Small intestine (tissue), 7 donors: ENCODE measurements at regions not wholly inside any gene's neighbourhood (a gene's known extent, or its start where the extent isn't known, plus 50 kb on each side); places are given as distances from the start of the nearest gene placed in this dataset.

ENCODE experiments used
- DNase-seq, 2 donors: peaks; one replicate each; pipeline versions ENCODE4 v3.0.0 to v3.0.0-alpha.2; 2013
- FAIRE-seq: peaks from 2 replicates; lab custom pipeline; 2012; peaks lifted over from hg19 to GRCh38; lab: Jason Lieb, UNC
- H3K27ac ChIP-seq, 3 donors: one replicate each; pipeline ENCODE4 v1.5.1; 2013; ENCODE audit warnings: low read length in 2 of 3, mild to moderate bottlenecking in 2 of 3, control low read depth in 1 of 3, inconsistent platforms in 1 of 3, low read depth in 1 of 3, moderate library complexity in 1 of 3
- H3K27me3 ChIP-seq, 3 donors: one replicate each; pipeline ENCODE4 v1.6.1; 2013; ENCODE audit warnings: low read length in 3 of 3, inconsistent platforms in 1 of 3; ENCODE audit not compliant: control insufficient read depth in 3 of 3, insufficient read depth in 3 of 3
- H3K36me3 ChIP-seq, 3 donors: one replicate each; pipeline ENCODE4 v1.6.1; 2013; ENCODE audit warnings: low read length in 3 of 3, inconsistent platforms in 1 of 3, low read depth in 1 of 3, mild to moderate bottlenecking in 1 of 3, moderate library complexity in 1 of 3; ENCODE audit not compliant: control insufficient read depth in 3 of 3, insufficient read depth in 2 of 3
- H3K4me1 ChIP-seq, 3 donors: one replicate each; pipeline ENCODE4 v1.6.1; 2013; ENCODE audit warnings: low read length in 2 of 3, inconsistent platforms in 1 of 3, low read depth in 1 of 3, mild to moderate bottlenecking in 1 of 3, moderate library complexity in 1 of 3; ENCODE audit not compliant: control insufficient read depth in 3 of 3, insufficient read depth in 2 of 3
- H3K4me3 ChIP-seq, 3 donors: one replicate each; pipeline ENCODE4 v1.5.1; 2013; ENCODE audit warnings: low read length in 3 of 3, control low read depth in 1 of 3, inconsistent platforms in 1 of 3, low read depth in 1 of 3, mild to moderate bottlenecking in 1 of 3, moderate library complexity in 1 of 3
- H3K9me3 ChIP-seq, 2 donors: one replicate each; pipeline ENCODE4 v1.6.1; 2013; ENCODE audit warnings: low read depth in 1 of 2, low read length in 1 of 2; ENCODE audit not compliant: control insufficient read depth in 2 of 2, insufficient read depth in 1 of 2
- WGBS, 3 donors: extraction: QIAGEN DNeasy Blood & Tissue Kit; methylation state at CpG; one replicate each; pipeline ENCODE4 v1.1.7; 2013; 5-methylcytosine and 5-hydroxymethylcytosine counted together
- donor health status: healthy with polysubstance abuse.
- donor health status: control.
- donor health status: control.
- donor health status: Bipolar disorder and iron deficiency.
- donor health status: healthy.

GRCh38 chr10:3853016-3853415, 68.0 kb upstream of the KLF6 start:
- Histone ChIP-seq H3K4me1 (peaks cover 9 to 31% (median 18%) of the 10 kb centered on the region in 3 donors), H3K27ac (peak overlapping the region; percentile 88 to 95 (median 89)), H3K4me3 (no peak overlapping the region), H3K27me3 (no peaks in the 10 kb centered on the region), H3K36me3 (no peaks in the 10 kb centered on the region), H3K9me3 (peaks cover 0 to 4% of the 10 kb centered on the region in 2 donors)
- WGBS, 3 donors: 81 to 84% (median 82%) methylated on average over 10 of the region's 10 CpGs
- FAIRE-seq (no peak), DNase-seq (no peak)

GRCh38 chr10:3852147-3852904, 67.3 kb upstream of the KLF6 start:
- Histone ChIP-seq H3K9me3 (peaks cover 0 to 4% of the 10 kb centered on the region in 2 donors), H3K36me3 (no peaks in the 10 kb centered on the region), H3K4me1 (peaks cover 9 to 31% (median 18%) of the 10 kb centered on the region in 3 donors), H3K27me3 (no peaks in the 10 kb centered on the region), H3K4me3 (no peak overlapping the region), H3K27ac (peak overlapping the region; percentile 88 to 95 (median 89))
- peak; percentile 95 to 99 for DNase-seq
- 3 to 27% (median 9%) methylated on average over 10 of the region's 10 CpGs for WGBS, 3 donors
- peak; percentile 94 for FAIRE-seq

DNA sequence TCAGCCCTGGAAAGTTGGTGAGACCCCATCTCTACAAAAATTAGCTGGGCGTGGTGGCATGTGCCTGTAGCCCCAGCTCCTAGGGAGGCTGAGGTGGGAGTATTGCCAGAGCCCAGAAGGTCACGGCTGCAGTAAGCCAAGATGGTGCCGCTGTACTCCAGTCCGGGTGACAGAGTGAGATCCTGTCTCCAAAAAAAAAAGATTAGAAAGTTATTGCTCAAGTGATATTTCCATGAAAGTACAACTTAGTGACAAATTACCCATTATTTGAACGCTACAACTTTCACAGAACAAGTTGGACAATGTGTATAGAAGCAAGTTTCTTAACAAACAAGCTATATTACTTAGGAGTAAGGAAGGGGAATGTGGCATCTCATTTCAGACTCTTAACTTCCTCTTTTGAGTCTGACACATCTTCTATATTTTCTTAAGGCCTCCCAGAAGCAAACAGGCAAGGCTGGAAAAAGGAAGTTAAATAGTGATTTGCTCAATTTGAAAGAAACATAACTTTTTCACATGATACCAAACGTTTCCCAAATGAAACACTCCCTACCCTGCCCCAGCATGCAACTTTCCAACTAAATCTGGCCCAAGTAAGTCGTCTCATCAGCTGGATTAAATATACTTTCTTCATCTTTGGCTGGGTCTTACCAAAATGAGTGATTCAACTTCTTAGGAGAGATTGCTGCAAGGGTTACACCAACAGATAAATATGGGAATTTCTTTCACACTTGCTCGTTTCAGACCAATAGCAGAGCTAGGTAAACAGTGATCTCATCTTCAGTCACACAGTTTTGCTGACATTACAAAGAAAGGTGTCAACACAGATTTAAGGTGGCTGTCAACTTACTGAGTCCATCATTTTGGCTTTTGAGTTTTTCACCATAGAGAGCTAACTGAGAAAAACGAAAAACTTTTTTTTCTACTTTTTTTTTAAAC, 66.3 kb upstream of the KLF6 start:
- FAIRE-seq (no peak), DNase-seq (peak; percentile 69 to 74)
- WGBS, 3 donors: 56 to 61% (median 59%) methylated on average over 9 of the region's 9 CpGs
- H3K27ac ChIP-seq: peak overlapping the region; percentile 84 to 88 (median 87)
- H3K4me1 ChIP-seq: peaks cover 9 to 31% (median 18%) of the 10 kb centered on the region in 3 donors
- H3K27me3 ChIP-seq: no peaks in the 10 kb centered on the region
- H3K36me3 ChIP-seq: no peaks in the 10 kb centered on the region
- H3K4me3 ChIP-seq: no peak overlapping the region
- H3K9me3 ChIP-seq: peaks cover 0 to 4% of the 10 kb centered on the region in 2 donors

- Histone ChIP-seq H3K27ac (no peak overlapping the region), H3K9me3 (peaks cover 0 to 4% of the 10 kb centered on the region in 2 donors), H3K4me3 (no peak overlapping the region), H3K4me1 (peaks cover 9 to 31% (median 18%) of the 10 kb centered on the region in 3 donors), H3K27me3 (no peaks in the 10 kb centered on the region), H3K36me3 (no peaks in the 10 kb centered on the region)
- FAIRE-seq (no peak), DNase-seq (no peak)
- 88 to 97% (median 93%) methylated on average over 4 of the region's 4 CpGs for WGBS, 3 donors
Measured at GRCh38 chr10:3848775-3849635, 64.0 kb upstream of the KLF6 start.

GRCh38 chr10:3848005-3848774, 63.2 kb upstream of the KLF6 start:
- Histone ChIP-seq H3K27me3 (no peaks in the 10 kb centered on the region), H3K4me1 (peaks cover 8 to 23% (median 14%) of the 10 kb centered on the region in 3 donors), H3K4me3 (no peak overlapping the region), H3K9me3 (peaks cover 0 to 4% of the 10 kb centered on the region in 2 donors), H3K27ac (no peak overlapping the region), H3K36me3 (no peaks in the 10 kb centered on the region)
- DNase-seq (no peak), FAIRE-seq (no peak)
- 76 to 94% (median 84%) methylated on average over 6 of the region's 6 CpGs for WGBS, 3 donors

DNA sequence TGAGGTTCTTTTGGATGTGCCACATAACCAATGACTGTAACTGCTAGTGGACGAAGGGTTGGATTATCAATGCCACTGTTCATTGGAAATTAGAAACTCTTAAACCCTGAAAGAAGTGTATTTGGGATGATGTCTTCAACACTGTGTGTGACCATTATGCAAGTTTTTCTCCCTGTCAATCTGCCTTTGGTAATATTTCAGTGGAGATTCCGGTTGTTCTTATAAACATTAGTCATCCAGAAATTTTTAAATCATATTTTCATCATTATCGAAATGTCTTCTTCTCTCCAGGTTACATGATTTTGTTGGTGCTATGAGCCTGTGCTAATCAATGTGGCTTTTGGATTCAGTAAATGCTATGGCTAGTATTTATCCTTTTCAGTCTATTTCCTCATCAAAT, 61.7 kb upstream of the KLF6 start:
- Histone ChIP-seq H3K9me3 (peaks cover 0 to 4% of the 10 kb centered on the region in 2 donors), H3K4me3 (no peak overlapping the region), H3K36me3 (no peaks in the 10 kb centered on the region), H3K4me1 (peaks cover 4 to 16% (median 10%) of the 10 kb centered on the region in 3 donors), H3K27me3 (no peaks in the 10 kb centered on the region), H3K27ac (no peak overlapping the region)
- DNase-seq: no peak
- 94 to 99% (median 97%) methylated on average over 3 of the region's 3 CpGs for WGBS, 3 donors
- FAIRE-seq: no peak

- 48 to 95% (median 90%) methylated on average over 1 of the region's 1 CpG for WGBS, 3 donors
- FAIRE-seq: no peak
Measured at GRCh38 chr10:3844491-3845025, 59.5 kb upstream of the KLF6 start.

More at GRCh38 chr10:3844491-3845025, 59.5 kb upstream of the KLF6 start:
- no peaks in the 10 kb centered on the region for H3K36me3 ChIP-seq
- H3K27me3 ChIP-seq: no peaks in the 10 kb centered on the region
- peaks cover 0 to 3% (median 0%) of the 10 kb centered on the region in 3 donors for H3K4me1 ChIP-seq
- no peaks in the 10 kb centered on the region for H3K9me3 ChIP-seq
- H3K4me3 ChIP-seq: no peak overlapping the region
- no peak overlapping the region for H3K27ac ChIP-seq
- no peak for DNase-seq
